NCI-H1694 treated with DMSO at 0.1 percent for 48 hours (cell line): ENCODE measurements at regions not wholly inside any gene's neighbourhood (a gene's known extent, or its start where the extent isn't known, plus 50 kb on each side); places are given as distances from the start of the nearest gene placed in this dataset.

Experiments
- DNase-seq: peaks from one replicate; lab custom pipeline; 2025; lab: John Stamatoyannopoulos, UW

GRCh38 chr17:65364438-65364837 lies 197.0 kb downstream of the AXIN2 start:
- DNase-seq: no peak

- no peak for DNase-seq
Measured at GRCh38 chr17:65362826-65363225, 198.6 kb downstream of the AXIN2 start.

GRCh38 chr17:65360961-65361552 lies 200.4 kb downstream of the AXIN2 start:
- no peak for DNase-seq

- no peak for DNase-seq
Measured at GRCh38 chr17:65359016-65359415, 202.4 kb downstream of the AXIN2 start.

GRCh38 chr17:65356536-65356935 lies 204.9 kb downstream of the AXIN2 start:
- DNase-seq: no peak

GRCh38 chr17:65355246-65355645 lies 206.2 kb downstream of the AXIN2 start:
- DNase-seq: no peak

- DNase-seq: no peak
Measured at GRCh38 chr17:65349916-65350315, 211.5 kb downstream of the AXIN2 start.

- no peak for DNase-seq
Measured at GRCh38 chr17:65346166-65346565, 209.0 kb downstream of the RGS9 start.

GRCh38 chr17:65345261-65346005 lies 208.3 kb downstream of the RGS9 start:
- no peak for DNase-seq

GRCh38 chr17:65340401-65340800 lies 203.2 kb downstream of the RGS9 start:
- DNase-seq: no peak

- no peak for DNase-seq
Measured at GRCh38 chr17:65334406-65334805, 197.2 kb downstream of the RGS9 start.

GRCh38 chr17:65332779-65333178 lies 195.6 kb downstream of the RGS9 start:
- DNase-seq: no peak

GRCh38 chr17:65332375-65332774 lies 195.2 kb downstream of the RGS9 start:
- DNase-seq: no peak

- no peak for DNase-seq
Measured at GRCh38 chr17:65328567-65328966, 191.4 kb downstream of the RGS9 start.

- no peak for DNase-seq
Measured at GRCh38 chr17:65324611-65325342, 187.6 kb downstream of the RGS9 start.

- no peak for DNase-seq
Measured at GRCh38 chr17:65323049-65323448, 185.9 kb downstream of the RGS9 start.

GRCh38 chr17:65320820-65321219 lies 183.7 kb downstream of the RGS9 start:
- no peak for DNase-seq

- DNase-seq: no peak
Measured at GRCh38 chr17:65314212-65314611, 177.0 kb downstream of the RGS9 start.

GRCh38 chr17:65312718-65313377 lies 175.7 kb downstream of the RGS9 start:
- DNase-seq: no peak

- DNase-seq: no peak
Measured at GRCh38 chr17:65311261-65311660, 174.1 kb downstream of the RGS9 start.

- no peak for DNase-seq
Measured at GRCh38 chr17:65307961-65308316, 170.8 kb downstream of the RGS9 start.

GRCh38 chr17:65307081-65307960 lies 170.2 kb downstream of the RGS9 start:
- DNase-seq: no peak
